Fibroblast of gingiva (primary cell): ENCODE measurements at regions not wholly inside any gene's neighbourhood (a gene's known extent, or its start where the extent isn't known, plus 50 kb on each side); places are given as distances from the start of the nearest gene placed in this dataset.

Source experiments
- DNase-seq: peaks from one replicate; pipeline ENCODE4 v3.0.0-alpha.2; 2011; ENCODE audit warnings: low read depth

DNA sequence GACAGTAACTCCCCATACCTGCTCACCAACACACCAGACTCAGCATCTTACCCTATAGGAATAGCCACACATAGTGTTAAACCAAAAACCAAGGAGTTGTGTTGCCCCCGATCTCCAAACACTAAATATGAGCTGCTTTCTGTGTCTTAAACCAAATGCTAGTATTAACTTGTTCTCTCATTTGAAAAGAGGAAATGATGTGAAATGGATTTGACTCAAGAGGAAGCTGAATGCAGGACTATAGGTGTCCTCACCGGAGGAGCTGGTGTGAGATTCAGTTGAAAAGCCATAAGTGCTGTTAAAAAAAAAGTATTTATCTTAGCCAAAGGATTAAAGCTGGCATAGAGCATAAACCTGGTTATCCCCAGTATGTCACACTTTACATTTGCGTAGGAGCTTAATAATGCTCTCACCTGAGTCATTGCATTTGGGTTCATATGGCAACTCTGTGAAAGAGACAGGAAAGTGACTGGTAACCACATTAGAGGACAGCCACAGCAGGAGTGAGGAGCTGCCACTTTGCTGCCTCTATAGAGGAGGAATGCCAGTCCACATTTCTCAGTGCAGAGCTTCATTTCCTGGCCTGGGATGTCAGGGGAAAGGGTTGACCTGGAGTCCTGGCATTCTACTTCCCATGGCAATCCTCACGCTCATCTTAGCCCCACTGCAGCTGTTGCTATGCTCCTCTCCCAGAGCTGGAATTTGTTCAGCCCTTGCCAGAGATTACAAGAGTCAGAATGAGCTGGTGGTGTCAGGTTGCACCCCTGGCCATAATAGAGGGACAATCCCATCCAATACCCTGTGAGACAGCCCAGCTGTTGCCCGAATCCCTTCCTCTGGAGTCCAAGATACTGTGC, 143.3 kb upstream of the ANKFN1 start:
- no peak for DNase-seq

DNA sequence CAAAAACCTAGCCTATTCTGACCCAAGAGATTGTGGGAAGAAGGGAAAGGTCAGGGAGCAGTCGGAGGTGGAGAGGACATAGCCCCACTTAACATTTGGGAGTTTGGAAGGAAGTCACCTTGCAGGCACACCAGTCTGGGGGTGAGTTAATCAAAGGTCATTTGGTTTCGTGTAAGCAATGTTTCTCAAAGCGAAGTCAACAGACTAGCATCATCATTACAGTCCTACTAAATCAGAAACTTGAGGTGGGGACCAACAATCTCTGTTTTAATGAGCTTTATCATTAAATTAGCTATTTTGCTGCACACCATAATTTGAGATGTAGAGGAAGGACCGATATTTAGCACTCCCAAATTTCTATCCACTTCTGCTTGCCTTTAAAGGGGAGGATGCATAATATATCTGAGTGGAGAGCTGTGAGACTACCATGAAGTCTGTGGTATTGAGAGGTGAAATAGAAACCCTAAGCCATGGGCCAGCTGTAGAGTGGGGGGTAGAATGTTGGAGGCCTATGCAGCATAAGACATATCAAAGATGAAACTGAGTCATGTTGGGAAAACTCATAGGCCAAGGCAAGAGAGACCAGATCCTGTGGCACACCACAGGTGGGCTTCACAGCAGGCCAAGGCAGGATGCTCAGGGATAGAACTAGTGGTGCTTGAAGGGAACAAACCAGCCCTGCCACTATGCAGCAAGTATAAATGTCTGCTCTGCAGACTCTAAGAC, 141.7 kb upstream of the ANKFN1 start:
- no peak for DNase-seq

GRCh38 chr17:56018211-56018610, 135.1 kb upstream of the ANKFN1 start:
- no peak for DNase-seq

DNA sequence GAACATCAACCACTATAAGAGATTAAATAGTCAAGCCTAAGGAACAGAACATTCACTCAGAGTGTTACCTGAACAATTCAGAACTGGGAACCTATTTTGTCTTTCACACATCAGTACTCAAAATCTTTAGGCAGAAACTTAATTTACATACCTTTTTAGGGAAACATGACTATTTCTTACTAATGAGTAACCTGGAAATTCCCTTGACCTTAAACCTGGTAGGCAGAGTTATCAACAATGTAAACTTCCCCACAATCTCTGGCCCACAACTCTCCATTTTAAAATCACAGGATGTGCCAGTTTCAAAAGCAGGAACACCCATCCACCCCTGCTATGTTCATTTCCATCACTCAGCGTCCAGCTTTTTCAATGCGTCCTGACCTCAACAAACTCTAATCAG, 132.9 kb upstream of the ANKFN1 start:
- DNase-seq: no peak

DNA sequence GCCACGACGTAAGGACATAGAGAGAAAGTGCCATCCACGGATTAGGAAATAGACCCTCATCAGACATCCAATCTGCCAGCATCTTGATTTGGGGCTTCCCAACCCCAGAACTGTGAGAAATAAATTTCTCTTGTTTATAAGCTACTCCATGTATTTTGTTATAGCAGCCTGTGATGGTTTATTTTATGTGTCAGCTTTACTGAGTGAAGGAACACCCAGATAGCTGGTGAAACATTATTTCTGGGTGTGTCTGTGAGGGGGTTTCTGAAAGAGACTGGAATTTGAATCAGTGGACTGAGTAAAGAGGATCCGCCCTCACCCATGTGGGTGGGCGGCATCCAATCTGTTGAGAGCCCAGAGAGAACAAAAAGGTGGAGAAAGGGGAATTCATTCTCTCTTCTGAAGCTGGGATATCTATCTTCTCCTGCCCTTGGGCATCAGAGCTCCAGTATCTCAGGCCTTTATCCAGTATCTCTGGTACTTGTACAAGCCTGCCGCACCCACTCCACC, 131.5 kb upstream of the ANKFN1 start:
- no peak for DNase-seq

- no peak for DNase-seq
Measured at GRCh38 chr17:56023851-56024250, 129.4 kb upstream of the ANKFN1 start.

DNA sequence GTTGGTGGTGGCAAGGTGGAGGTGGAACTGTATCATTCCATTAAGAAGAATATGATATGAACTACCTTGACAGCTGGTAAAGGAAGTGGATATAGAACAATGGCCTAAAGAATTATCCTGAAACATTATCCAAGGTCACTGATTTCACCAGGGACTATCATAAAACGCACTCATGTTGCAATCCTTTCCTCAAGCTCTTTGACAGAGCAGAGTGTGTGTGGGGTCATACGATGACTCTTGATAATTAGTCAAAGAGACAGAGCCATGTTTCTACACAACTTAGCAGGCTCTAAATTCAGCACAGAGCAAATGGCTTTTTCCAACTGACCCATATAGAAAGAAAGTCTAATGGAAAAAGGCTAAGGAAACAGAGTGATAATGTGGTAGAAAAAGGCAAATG, 126.4 kb upstream of the ANKFN1 start:
- DNase-seq: no peak

- no peak for DNase-seq
Measured at GRCh38 chr17:56028837-56029236, 124.4 kb upstream of the ANKFN1 start.

- DNase-seq: no peak
Measured at GRCh38 chr17:56030009-56030624, 123.2 kb upstream of the ANKFN1 start.

DNA sequence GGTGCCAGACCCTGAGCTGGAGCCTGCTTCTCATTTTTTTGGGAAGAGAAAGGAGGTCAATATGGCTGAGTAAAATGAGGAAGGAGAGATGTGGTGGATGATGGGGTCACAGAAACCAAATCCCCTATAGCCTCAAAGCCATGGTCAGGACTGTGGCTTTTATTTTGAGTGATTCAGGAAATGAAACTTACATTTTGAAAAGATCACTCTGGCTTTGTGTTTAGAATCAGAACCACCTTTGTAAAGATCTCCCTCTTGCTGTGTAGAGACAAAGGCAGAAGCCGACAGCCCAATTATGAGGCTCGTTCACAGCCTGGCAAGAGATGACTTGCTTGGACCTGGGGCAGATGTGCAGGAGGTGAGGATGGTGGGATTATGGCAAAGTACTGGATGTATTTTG, 121.6 kb upstream of the ANKFN1 start:
- DNase-seq: no peak

DNA sequence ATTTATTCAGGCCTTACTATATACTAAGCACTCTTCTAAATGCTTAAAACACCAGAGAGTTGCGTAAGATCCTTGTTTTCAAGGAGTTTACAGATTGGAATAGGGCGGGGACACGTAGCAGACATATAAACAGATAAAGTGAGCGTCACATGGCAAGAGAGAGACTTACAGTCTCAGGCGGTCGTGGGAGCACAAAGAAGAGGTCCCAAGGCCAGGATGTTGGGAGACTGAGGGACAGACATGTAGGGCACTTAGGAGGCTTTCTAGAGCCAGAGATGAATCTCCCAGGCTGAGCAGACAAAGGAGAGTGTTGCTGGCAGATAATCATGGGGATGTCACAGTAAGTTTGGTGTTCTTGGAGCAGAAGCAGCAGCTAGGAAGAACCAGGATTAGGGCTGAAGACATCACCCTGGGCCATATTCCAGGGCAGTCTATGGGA, 119.1 kb upstream of the ANKFN1 start:
- DNase-seq: no peak

- DNase-seq: no peak
Measured at GRCh38 chr17:56038131-56038530, 115.1 kb upstream of the ANKFN1 start.

- DNase-seq: no peak
Measured at GRCh38 chr17:56045872-56046271, 107.4 kb upstream of the ANKFN1 start.

GRCh38 chr17:56047331-56047730, 105.9 kb upstream of the ANKFN1 start:
- no peak for DNase-seq

DNA sequence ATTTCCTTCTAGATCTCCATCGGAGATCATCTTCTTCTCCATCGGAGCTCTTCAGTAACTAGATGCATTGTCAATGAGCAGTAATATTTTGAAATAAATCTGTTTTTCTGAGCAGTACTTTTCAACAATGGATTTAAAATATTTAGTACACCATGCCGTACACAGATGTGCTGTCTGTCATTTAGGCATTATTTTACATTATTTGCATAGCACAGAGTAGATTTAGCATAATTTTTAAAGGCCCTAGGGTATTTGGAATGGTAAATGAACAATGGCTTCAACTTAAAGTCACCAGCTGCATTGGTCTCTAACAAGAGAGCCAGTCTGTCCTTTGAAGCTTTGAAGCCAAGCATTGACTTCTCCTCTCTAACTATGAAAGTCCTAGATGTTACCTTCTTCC, 95.4 kb upstream of the ANKFN1 start:
- no peak for DNase-seq

- no peak for DNase-seq
Measured at GRCh38 chr17:56064506-56064905, 88.8 kb upstream of the ANKFN1 start.

- DNase-seq: no peak
Measured at GRCh38 chr17:56074361-56074890, 78.8 kb upstream of the ANKFN1 start.

DNA sequence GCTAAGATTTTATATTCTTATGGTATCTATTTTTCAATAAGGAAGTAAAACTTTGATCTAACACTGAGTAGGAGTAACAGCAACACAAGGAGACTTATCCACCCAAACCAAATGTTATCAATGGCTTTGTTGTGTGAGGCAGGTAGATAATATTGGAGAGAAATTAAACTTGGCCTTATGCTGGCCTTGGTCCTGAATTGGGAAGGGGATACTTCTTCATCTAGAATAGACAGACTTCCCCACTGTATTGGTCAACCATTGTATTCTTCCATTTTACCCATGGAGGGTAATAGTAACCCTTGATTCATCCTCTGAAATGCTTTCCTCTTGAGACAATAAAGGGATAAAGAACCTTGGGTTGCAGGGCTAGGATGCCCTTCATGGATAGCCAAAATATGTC, 76.3 kb upstream of the ANKFN1 start:
- DNase-seq: no peak

- no peak for DNase-seq
Measured at GRCh38 chr17:56083475-56083874, 69.8 kb upstream of the ANKFN1 start.

- no peak for DNase-seq
Measured at GRCh38 chr17:56085576-56086267, 67.6 kb upstream of the ANKFN1 start.

DNA sequence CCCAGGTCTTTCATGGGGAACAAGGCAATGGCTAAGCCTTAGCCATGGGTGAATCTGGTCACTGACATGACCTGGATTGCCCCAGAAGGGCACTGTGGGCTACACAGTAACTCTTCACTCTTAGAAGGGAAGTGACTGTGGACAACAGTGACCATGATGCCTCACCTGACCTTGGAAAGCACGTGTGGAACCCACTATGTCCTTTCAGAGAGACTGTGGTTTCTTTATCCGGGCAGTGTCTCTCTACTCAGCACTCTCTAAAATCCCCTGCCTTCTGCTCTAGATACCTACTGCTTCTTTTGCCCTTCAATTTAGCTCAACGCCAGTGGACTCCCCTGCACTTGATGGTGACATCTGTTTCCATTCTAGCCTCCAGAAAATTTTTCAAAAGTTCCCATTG, 66.1 kb upstream of the ANKFN1 start:
- DNase-seq: no peak
